Gastroesophageal sphincter (tissue), 4 donors: ENCODE measurements at regions not wholly inside any gene's neighbourhood (a gene's known extent, or its start where the extent isn't known, plus 50 kb on each side); places are given as distances from the start of the nearest gene placed in this dataset.

ENCODE experiments used
- ATAC-seq: fragments of 150-250 bp; one replicate; pipeline ENCODE4 v1.9.1; 2016; ENCODE audit warnings: mild to moderate bottlenecking, moderate library complexity
- H3K27ac ChIP-seq, 4 donors: fragments of 200-600 bp; sonication (generic) in 3 of 4; 1 replicate in 3 of 4; 2 replicates in 1 of 4; pipeline ENCODE4 v1.5.1; 2016 to 2019
- H3K27me3 ChIP-seq: fragments of 200-600 bp; sonication (generic); one replicate; pipeline ENCODE4 v1.5.1; 2019
- H3K36me3 ChIP-seq, 2 donors: fragments of 200-600 bp; sonication (generic); one replicate each; pipeline ENCODE4 v1.5.1; 2019; ENCODE audit warnings: control low read depth in 1 of 2
- H3K4me1 ChIP-seq, 3 donors: fragments of 200-600 bp; sonication (generic); 1 replicate in 2 of 3; 2 replicates in 1 of 3; pipeline ENCODE4 v1.5.1; 2016 to 2019; ENCODE audit warnings: control low read depth in 2 of 3
- H3K4me3 ChIP-seq, 2 donors: fragments of 200-600 bp; sonication (generic); one replicate each; pipeline ENCODE4 v1.5.1; 2019; ENCODE audit warnings: mild to moderate bottlenecking in 1 of 2, moderate library complexity in 1 of 2
- H3K9me3 ChIP-seq, 3 donors: fragments of 200-600 bp; sonication (generic); one replicate each; pipeline ENCODE4 v1.5.1; 2017 to 2019; ENCODE audit warnings: control low read depth in 2 of 3
- EP300 ChIP-seq: sonication (generic); formaldehyde crosslinking; IDR thresholded peaks from one replicate; pipeline ENCODE4 v1.6.1; 2017; ENCODE audit warnings: antibody characterized with exemption, mild to moderate bottlenecking
- POLR2A ChIP-seq, 2 donors: fragments of 450-650 bp; IDR thresholded peaks; one replicate each; pipeline ENCODE4 v1.6.1; 2017; ENCODE audit warnings: antibody characterized with exemption in 2 of 2, mild to moderate bottlenecking in 2 of 2, moderate library complexity in 1 of 2
- POLR2AphosphoS5 ChIP-seq: sonication (generic); formaldehyde crosslinking; IDR thresholded peaks from one replicate; pipeline ENCODE4 v1.6.1; 2017; ENCODE audit warnings: antibody characterized with exemption
- WGBS, 2 donors: methylation state at CpG; one replicate each; pipeline ENCODE4 v1.1.5; 2018; ENCODE audit warnings: low coverage in 1 of 2; 5-methylcytosine and 5-hydroxymethylcytosine counted together
- TF ChIP-seq, protein P1 (sequence below), 4 experiments: fragments of 200-600 bp in 2 of 4; fragments of 450-650 bp in 2 of 4; sonication (generic) in 1 of 4; IDR thresholded peaks; one replicate each; pipeline ENCODE4 v1.5.1; 2017 to 2019; ENCODE audit warnings: antibody characterized with exemption in 4 of 4, mild to moderate bottlenecking in 2 of 4, moderate library complexity in 2 of 4

DNA sequence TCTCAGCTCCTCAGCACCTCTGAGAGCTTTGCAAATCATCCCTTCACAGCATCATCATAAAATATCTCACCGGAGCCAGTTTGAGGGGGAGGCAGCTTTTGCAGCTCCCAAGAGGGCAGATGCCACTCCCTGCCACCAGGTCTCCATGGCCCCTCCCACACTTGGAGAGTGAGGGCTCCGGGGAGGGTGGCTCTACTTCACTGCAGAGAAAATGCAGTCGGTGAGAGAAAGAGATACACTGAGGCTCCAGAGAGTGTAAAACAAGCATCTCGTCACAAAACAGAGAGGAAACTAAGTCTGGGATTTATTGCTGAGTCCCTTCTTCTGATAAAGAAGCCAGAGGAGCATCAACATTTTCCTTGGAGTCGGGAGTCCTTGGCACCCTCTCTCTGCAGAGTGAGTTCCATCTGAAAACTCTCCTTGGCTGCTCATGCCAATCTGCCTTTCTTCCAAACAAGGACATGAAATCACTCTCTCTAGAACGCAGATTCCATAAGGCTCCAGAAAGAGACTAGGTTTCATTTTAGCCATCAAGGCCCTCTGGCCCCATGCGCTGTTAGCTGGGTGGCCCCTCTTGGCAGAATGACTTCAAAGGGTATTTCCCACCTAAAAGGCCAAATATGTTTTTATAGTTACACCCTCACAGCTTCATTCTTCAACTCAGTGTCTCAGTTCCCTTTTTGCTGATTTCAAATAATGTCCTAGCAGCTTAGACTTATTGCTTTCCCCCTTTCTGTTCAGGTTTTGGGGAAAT lies 70.6 kb upstream of the F13A1 start:
- Histone ChIP-seq H3K9me3 (no peaks in the 10 kb centered on the region), H3K27ac (no peak overlapping the region), H3K4me1 (no peaks in the 10 kb centered on the region), H3K36me3 (no peaks in the 10 kb centered on the region), H3K27me3 (no peaks in the 10 kb centered on the region), H3K4me3 (no peak overlapping the region)
- TF ChIP-seq POLR2A (IDR thresholded peaks at IDR 0.05) (no peak), POLR2AphosphoS5 (no peak), EP300 (no peak)
- TF ChIP-seq, protein P1, sequence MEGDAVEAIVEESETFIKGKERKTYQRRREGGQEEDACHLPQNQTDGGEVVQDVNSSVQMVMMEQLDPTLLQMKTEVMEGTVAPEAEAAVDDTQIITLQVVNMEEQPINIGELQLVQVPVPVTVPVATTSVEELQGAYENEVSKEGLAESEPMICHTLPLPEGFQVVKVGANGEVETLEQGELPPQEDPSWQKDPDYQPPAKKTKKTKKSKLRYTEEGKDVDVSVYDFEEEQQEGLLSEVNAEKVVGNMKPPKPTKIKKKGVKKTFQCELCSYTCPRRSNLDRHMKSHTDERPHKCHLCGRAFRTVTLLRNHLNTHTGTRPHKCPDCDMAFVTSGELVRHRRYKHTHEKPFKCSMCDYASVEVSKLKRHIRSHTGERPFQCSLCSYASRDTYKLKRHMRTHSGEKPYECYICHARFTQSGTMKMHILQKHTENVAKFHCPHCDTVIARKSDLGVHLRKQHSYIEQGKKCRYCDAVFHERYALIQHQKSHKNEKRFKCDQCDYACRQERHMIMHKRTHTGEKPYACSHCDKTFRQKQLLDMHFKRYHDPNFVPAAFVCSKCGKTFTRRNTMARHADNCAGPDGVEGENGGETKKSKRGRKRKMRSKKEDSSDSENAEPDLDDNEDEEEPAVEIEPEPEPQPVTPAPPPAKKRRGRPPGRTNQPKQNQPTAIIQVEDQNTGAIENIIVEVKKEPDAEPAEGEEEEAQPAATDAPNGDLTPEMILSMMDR (IDR thresholded peaks at IDR 0.05), result no peak
- ATAC-seq, result no peak
- WGBS, 2 donors, result 65 to 100% methylated on average over 1 to 6 of the region's 7 CpGs

DNA sequence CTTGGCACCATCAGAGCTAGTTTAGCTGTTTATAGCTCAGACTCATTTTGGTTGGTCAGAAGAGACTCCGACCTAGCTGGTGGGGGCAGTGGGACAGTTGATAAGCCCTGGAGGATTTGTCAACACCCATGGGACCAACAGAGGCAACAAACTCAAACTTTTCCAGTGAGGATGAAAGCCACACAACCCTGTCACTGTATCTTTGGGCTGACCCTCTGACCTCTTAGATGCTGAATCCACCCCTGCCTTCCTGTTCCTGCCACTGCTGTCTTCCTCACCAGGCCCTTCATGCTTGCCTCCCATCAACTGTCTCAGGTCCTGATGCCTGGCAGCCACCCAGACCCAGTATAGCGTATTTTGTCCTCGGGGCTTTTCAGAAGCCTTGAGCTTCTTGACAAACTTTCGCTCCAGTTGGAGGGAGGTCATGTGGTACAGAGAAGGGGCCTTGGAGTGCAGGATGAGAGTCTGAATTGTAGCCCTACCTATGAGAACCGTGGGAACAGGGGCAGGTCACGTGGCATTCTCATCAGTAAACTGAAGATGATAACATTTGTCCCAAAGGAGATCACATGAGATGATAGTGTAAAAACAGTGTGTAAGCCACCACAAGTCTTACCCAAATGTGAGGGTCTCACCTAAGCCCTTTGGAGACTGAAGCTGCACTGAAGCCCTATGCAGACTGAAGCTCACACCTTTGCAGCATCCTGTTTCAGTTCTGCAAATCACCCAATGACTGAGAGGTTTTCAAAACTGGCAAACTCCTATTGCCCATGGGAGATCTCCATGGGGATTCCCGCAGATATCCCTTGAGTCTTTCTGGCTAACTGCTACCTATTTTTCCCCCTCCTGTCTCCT lies 72.0 kb upstream of the F13A1 start:
- no peak for TF ChIP-seq EP300
- no peak for TF ChIP-seq POLR2AphosphoS5
- TF ChIP-seq POLR2A (IDR thresholded peaks at IDR 0.05), result no peak
- TF ChIP-seq, protein P1 (IDR thresholded peaks at IDR 0.05), result no peak
- H3K27me3 ChIP-seq, result no peaks in the 10 kb centered on the region
- no peaks in the 10 kb centered on the region for H3K36me3 ChIP-seq
- no peaks in the 10 kb centered on the region for H3K9me3 ChIP-seq
- no peak overlapping the region for H3K4me3 ChIP-seq
- H3K27ac ChIP-seq, result no peak overlapping the region
- no peak for ATAC-seq
- H3K4me1 ChIP-seq, result no peaks in the 10 kb centered on the region
- 82 to 84% methylated on average over 3 of the region's 7 CpGs for WGBS, 2 donors

DNA sequence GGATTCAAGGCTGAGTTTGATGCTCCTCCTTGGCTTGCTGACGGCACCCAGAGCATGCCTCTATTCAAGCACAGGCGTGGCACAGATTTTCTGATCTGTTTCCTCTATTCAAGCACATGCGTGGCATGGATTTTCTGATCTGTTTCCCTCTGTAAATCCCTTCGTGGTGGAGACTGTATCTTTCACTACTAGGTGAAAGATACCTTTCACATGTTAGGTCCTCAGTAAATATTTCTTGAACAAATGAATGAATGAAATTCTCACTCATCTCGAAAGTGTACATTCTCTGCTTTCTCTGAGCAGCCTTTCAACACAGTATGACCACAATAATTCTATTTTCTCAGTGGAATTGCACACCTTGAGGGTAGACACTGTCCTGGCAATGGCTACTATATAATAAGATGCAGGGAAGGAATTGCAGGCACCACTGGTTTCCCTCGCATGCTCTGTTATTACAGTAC lies 72.6 kb upstream of the F13A1 start:
- no peaks in the 10 kb centered on the region for H3K9me3 ChIP-seq
- H3K4me3 ChIP-seq, result no peak overlapping the region
- H3K36me3 ChIP-seq, result no peaks in the 10 kb centered on the region
- no peaks in the 10 kb centered on the region for H3K27me3 ChIP-seq
- H3K4me1 ChIP-seq, result no peaks in the 10 kb centered on the region
- 48 to 81% methylated on average over 4 to 6 of the region's 6 CpGs for WGBS, 2 donors
- H3K27ac ChIP-seq, result no peak overlapping the region
- TF ChIP-seq, protein P1 (IDR thresholded peaks at IDR 0.05), result no peak
- TF ChIP-seq EP300 (no peak), POLR2A (IDR thresholded peaks at IDR 0.05) (no peak)
- no peak for ATAC-seq

DNA sequence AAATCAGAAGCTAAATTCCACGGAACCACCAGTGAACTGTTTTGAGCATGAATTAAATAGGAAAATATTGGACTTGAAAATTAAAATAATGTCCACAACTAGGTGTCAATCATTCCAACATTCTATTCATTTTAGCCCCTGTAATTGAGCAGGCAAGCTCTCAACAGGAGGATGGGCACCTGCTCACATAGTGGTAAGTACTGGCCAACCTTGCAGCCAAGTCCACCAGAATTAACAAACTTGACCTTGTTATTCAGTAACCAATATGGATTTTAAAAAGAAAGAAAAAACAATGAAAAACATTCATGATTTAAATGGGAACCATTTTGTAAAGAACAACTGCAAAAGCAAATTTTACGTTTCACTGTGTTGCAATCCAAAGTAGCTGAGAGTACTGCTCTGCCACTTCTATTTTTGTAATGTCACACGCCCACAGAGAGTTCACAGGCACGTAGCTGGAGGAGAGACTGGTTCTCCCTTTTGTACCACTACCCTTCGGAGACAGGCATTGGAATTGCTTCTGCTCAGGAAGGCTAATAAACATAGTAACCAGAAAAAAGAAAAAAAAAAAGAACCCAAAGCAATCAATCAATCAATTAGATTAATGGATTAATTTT lies 75.2 kb upstream of the F13A1 start:
- Histone ChIP-seq H3K4me3 (no peak overlapping the region), H3K27ac (no peak overlapping the region), H3K36me3 (no peaks in the 10 kb centered on the region), H3K4me1 (no peaks in the 10 kb centered on the region), H3K27me3 (no peaks in the 10 kb centered on the region), H3K9me3 (no peaks in the 10 kb centered on the region)
- TF ChIP-seq, protein P1 (IDR thresholded peaks at IDR 0.05), result no peak
- TF ChIP-seq EP300 (no peak), POLR2A (IDR thresholded peaks at IDR 0.05) (no peak), POLR2AphosphoS5 (no peak)
- no peak for ATAC-seq
- 55 to 65% methylated on average over 5 of the region's 5 CpGs for WGBS, 2 donors
